HG03378 (cell line): ENCODE measurements at regions not wholly inside any gene's neighbourhood (a gene's known extent, or its start where the extent isn't known, plus 50 kb on each side); places are given as distances from the start of the nearest gene placed in this dataset.
"Not testable (repeated sequence)": the region's sequence is repeated elsewhere in the genome, so short reads cannot be mapped to it uniquely, and the experiment has no call there.

Source experiments
- ATAC-seq: cut with Tn5 transposase; IDR thresholded peaks from one replicate; pipeline ENCODE4 v1.9.1; 2021; ENCODE audit warnings: mild to moderate bottlenecking, moderate library complexity; ENCODE audit not compliant: unreplicated experiment

DNA sequence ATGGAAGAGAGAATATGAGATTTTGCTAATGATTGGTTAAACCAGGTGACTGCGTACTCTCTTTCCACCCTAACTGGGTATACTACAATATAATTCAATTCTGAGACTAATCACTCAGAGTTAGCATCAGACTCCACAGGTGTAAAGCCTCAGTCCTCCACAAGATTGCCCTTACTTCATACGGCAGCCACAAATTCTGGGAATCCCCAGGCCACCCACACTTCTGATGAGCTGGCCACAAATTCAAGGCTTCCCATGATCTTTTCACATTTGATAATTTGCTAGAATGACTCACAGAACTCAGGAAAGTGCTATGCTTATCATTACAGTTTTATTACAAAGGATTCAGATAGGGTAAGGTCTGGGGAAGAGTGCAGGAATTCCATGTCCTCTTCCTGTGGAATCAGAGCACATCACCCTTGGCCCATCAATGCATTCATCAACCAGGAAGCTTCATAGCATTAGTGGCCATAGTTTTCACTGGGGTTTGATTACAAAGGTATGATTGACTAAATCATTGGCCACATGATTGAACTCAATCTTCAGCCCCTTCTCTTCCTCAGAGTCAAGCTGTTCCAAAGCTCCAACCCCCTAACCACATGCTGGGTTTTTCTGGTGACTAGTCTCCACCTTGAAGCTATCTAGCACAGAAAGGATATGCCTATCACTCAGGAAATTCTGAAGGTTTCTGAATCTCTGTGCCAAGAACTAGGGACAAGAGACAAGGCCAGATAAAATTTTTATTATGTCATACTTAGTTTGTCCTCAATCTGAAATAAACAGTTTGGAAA, 131.7 kb downstream of the HHIPL2 start:
- ATAC-seq, result no peak

DNA sequence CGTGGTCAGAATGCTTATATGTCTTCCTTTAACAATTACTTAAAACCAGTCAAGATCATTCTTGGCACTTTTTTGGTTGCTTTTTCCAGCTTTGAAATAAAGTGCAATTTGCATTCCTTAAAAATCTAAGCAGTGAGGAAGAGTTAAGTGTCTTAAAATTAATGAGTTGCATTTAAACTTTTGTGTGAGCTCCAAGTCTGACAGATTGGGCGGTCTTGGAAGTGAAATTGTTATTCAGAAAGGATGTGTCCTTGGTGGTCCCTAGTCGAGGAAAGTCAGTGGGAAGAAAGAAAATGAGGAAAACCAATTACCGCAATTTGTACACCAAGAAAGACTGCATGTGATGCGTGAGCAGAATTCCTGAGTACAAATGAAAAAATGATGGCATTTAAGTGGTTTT, 132.5 kb downstream of the HHIPL2 start:
- ATAC-seq, result no peak

DNA sequence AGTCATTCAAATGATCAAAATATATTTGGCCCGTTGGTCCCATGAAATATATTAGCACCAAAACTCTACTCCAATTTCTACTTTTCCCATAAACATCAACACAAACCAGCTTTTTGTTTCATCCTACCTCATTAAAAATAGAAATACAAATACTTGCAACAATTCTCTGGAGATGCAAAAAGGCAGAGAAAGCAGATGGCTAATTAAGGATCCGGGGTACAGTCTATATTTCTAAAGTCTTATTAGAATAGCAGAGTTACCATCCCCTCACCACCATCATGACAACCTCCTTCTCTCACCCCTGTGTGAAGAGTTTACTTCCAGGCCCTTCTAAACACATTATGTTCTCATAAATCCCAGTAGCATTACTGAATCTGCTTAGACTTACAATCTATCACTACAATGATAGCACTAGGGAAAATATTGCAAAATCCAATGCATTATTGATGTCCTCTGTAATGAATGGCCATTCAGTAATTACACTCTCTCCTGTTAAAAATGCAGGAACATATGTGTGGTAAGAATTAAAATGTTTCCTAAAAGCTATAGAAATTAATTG, 133.8 kb downstream of the HHIPL2 start:
- no peak for ATAC-seq

DNA sequence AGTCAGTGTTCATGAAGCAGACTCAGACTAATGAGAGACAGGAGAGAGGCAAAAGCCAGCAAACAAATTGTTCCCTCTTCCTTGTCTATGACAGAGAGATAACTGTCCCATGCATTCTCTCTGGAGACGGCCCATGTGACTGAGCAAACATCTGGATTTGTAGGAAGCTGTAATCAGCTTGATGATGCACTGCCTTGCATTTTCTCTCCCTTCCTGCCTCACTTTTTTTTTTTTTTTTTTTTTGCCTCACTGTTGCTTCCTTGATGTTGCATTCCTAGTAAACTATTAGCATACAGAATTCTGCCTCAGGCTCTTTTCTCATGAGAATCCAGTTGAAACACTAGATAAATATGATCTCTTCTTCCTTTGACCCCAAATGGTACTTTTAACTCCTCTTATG, 134.5 kb downstream of the HHIPL2 start:
- no peak for ATAC-seq

DNA sequence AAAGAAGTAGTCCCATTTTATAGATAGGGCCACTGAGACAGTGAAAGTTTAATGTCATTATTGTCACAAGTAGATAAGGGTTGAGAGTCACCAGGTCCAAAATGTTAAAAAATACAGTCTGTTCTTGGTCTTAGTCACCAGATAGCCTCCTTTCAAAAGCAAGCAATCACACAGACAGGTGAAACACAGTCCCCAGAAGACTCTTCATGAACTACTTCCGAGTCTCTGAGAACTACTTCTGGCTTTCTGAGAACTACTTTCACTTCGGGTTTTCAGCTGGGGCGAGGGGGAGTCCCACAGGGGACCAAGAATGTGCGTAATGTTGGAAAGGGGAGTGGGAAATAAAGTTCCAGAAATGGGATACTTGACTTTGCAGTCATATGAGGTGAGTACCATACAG, 143.2 kb downstream of the HHIPL2 start:
- peak; percentile 74 for ATAC-seq

DNA sequence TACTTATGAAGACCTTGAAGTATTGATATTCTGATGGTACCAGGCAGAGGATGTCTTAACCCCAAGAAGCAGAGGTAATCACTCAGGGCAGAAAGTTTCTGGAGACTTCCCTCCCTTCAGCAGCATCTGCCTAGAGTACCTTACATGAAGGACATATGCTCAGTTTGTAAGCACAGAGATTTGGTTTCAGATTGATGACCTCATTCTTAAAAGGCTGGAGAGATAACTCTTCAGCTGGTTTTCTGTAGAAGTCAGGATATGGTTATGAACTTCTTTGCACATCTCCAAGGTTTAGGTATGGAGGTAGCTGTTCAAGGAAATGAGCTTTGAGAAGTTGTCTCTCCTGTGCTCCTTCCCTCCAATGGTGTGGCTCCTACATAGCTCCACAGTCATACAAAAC, 148.7 kb downstream of the HHIPL2 start:
- ATAC-seq, result no peak

DNA sequence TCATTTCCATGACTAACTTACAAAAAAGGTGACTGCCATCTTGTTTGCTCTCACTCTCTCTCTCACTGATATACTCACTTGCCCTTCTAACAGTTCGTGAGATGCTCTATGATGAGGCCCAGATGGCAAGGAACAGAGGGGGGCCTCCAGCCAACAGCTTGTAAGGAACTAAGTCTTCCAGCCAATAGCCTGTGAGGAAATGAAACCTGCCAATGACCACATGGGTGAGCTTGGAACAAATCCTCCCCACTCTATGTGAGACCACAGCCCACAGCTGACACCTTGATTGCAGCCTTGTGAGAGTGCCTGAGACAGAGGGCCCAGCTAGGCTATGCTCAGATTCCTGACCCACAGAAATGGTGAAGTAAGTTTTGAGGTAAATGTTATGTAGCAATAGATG, 153.7 kb downstream of the HHIPL2 start:
- no peak for ATAC-seq

DNA sequence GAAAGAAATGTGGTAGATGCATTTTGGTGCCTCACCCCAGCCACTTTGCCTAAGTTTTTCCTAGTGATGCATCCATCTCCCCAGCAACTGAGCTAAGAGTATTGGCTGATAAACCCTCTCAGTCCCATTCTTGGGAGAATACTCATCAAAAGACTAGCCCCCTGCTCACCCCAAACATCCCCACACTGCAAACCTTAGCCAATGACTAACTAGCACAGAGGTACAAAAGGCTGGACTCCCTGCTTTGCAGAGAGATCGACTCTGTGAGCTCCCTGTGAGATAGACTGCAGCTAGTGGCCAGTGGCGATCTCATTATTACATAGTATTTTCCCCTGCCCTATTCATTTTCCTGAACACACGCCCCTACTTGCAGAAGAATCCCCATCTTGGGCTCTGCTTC, 155.3 kb downstream of the HHIPL2 start:
- ATAC-seq, result no peak

DNA sequence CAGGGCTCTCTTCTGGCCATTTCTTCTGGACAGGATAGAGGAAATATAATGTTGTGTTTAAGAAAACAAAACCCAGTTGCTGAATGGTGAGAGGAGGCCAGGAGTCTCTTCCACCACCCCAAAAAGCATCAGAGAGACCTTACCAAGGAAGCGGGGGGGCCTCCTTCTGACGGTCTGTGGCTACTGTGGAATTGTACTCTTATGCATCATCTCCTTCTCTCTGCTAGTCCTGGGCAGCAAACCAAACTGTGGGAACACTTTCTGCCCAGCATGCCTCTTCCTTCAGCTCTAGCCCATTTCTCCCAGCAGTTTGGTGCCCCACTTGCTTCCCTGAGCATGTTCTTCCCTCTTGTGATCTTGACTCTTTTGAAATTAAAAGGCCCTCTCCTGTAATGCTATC, 157.7 kb downstream of the HHIPL2 start:
- no peak for ATAC-seq

DNA sequence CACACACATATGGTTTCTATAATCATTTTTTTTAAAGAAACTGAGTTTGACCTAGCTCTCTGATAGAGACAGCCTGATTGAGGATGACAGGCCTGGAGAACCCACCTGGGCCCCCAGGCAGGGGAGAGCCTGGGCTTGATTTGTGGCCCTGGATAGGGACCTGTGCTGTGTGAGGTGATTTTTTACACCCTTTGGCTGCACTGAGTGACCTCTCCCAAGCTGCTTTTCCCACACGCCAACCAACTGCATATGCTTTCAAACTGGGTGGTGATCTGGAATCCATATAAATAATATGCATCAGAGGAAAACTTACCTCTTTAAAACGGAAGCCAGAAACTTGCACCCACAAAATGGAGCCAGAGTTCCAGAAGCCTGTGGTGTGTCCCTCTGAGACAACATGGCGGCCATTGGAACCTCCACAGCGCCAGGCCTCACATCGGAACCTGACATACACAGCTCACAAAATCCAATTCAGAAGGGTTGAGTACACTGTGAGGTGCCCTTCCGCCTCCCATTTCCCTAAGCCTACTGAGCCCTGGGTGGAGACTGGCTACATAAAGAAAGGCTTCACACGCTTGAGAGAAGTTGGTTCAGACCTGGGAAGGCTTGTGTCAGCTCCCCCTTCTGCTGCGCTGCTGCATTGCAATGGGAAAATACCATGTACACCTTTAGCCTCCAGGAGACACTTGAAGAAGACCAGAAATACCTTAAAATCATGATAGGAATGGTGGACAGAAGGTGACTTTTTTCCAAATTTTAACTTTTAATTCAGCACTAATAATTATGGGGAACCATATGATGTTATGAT, 160.7 kb downstream of the HHIPL2 start:
- no peak for ATAC-seq

DNA sequence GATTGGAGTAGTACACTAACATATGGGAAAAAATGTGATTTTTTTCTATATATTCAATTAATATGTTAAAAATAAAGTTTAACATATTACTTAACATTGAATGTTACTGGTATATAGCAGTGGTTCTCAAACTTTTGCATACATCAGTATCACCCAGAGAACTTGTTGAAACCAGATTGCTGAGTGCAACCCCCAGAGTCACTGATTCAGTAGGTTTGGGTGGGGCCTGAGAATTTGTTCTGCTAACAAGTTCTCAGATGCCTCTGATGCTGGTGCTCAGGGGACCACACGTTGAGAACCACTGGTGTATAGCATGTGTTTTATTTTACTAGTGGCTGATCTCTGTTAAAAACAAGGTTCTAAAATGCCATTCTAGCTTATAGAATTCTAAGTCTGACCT, 161.9 kb downstream of the HHIPL2 start:
- no peak for ATAC-seq

DNA sequence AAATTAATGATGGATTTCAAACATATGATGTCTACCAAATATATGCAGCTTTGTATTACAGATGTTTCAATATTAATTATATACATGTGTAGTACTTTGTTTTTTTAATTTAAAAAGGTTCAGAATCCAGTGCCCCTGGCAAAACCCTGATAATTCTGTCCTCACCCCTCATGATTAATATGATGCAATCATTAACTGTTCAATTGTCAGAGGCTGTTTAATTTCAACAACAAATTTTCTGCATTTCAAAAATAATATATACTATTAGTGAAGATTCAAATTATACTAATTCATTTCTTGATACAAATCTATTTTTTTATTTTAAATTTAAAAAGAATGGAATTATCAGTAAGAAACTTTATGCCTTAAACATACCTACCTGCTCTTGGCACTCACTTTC, 162.6 kb downstream of the HHIPL2 start:
- ATAC-seq, result no peak

DNA sequence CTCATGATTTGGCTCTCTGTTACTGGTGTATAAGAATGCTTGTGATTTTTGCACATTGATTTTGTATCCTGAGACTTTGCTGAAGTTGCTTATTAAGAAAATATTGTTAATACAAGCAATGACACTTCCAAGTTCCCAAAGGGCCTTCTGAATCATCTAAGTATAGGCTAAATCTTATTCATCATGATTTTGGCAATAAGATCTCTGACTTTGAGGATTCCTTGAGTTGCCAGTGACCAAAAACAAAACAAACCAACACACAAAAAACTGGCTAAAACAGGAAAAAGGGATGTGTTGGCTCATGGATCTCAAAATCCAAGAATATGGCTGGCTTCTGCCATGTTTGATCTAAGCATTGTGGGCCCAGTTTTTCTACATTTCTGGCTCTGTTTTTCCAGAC, 163.4 kb downstream of the HHIPL2 start:
- ATAC-seq, result no peak

DNA sequence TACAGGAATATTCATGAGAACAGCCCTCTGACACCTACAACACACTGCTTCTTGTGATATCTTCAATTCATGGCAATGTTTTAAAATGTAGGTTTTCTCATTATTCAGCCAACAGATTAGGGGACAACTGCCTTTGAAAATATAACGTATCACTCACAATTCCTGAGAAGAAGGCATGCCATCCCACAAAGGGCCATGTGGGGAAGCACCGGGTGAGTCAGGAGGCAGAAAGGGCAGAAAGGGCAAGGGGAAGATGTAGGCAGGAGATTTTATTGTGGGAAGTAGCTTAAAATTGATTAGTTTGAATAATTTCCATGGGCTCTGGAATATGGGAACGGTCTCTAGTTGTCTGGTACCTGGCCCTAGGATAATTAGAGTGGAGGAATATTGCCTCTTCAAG, 165.7 kb downstream of the HHIPL2 start:
- no peak for ATAC-seq

DNA sequence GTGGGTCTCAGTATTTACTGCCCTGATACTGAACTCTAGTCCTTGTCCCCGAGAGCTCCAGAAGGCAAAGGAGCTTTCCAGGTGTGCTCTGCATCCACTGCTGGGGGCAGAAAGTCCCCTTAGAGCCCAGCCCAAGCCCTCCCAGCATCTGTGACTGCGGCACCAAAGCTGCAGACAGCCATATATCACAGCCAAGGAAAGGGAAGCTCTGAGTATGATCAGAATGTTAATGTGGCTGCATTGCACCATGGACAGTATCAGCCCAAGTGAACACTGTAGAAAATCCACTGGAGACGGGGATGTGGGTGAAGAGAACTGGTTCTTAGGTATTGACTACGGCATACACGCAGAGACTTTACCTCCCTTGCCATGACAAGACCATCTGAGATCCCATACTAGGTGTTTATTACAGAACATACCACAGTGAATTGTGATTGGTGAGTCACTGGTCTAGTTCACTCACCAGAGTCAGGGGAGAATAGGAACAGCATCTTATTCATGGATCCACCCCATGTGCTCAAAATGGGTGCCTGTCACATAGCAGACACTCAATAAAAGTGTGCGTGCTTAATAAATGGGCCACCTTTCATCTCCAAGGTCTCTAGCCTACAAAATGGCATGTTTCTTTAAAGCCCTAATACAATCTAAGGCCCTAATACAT, 170.3 kb downstream of the HHIPL2 start:
- ATAC-seq, result no peak

DNA sequence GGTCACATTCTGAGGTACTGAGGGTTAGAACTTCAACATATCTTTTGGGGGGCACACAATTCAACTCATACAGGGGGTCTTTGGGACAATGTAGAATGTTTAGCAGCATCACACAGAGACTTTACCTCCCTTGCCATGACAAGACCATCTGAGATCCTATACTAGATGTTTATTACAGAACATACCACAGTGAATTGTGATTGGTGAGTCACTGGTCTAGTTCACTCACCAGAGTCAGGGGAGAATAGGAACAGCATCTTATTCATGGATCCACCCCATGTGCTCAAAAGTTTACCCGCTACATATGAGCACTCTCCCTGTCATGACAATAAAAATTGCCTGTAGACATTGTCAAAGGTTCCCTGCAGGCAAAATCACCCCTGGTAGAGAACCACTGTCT, 171.1 kb downstream of the HHIPL2 start:
- not testable (repeated sequence) for ATAC-seq

DNA sequence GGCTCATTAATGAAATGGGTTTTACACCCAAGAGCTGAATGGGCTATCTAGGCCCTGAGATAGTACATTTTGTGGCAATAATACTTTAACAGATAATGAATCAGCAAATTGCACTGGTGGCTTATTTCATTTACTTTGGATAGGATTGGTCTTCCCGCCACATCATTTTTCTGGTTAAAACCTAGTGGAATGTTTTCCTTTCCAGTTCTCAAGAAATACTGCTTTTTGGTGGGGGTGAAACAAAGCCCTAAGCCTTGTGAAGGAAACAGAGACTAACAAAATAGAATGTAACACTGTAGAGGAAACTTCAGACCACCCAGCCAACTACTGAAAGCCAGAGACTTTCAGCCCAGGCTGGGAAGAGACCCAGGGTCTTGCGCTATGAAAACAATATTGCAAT, 172.2 kb downstream of the HHIPL2 start:
- no peak for ATAC-seq

DNA sequence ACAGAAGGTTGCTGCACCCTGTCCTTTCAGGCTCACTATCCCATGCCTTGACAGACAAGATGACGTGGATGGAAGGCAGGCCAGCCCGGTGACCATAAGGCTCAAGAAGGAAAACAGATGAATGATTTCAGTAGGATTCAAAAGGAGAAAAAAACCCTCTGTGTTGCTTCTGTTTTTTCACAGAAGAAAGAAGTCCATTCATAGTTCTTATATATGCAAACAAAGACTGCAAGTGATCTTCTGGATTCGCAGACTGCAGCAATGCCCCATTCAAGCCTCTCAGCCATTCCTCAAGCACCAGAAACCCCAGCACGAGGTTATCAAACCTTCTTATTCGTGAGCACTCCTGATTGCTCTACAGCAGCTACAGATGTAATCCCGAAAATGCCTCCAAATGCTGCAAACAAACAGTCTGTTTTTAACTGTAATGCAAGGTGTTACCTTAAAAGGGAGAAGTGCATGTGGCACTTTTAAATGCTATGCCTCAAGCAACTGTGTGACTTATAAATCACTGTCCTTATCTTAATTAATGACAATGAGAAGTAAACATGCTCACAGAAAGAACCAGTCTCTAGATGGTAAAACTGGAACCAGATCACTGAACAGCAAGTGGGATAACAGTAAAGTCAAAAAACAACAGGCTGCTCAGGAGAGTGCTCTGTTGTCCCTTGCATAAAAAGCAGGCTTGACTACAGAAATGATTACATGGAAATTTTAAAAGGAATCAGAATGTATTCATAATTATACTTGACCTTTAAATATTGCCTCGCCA, 173.9 kb downstream of the HHIPL2 start:
- ATAC-seq, result no peak

DNA sequence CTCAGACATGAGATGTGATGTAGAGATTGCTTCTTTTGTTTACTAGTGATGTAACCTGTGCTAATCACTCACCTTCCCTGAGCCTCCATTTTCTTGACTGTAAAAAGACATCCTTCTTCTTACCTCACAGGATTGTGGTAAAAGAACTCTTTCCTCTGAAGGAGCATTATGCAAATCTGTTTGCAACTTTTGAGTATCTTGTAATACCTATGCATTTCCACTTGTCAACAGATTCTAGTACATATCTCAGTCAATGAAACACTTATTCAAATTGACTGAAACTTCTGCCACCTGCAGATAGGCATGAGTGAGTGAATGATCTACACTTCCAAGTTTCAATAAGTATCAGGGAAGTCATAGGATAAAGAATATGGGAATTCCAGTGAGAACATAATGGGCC, 174.7 kb downstream of the HHIPL2 start:
- ATAC-seq, result peak; percentile 64

DNA sequence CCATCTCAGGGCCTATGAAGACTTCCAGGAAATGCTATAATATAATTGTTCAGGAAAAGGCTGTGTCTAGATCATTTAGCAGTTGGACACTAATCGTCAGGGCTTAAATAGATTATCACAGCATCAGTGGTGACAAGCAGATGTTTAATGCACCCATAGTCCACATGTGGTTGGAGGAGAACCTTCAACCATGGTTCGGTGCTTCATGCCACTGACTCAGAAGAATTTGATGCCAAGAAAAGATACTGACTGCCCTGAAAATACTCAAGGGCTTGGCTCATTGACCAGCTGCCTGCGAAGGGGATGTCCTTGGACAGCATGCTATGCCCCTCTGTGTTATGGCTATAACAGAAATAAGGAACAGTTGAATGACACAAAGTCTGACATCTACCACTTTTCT, 175.7 kb downstream of the HHIPL2 start:
- no peak for ATAC-seq
